Hematopoietic multipotent progenitor cell (in vitro differentiated cells): ENCODE measurements at regions not wholly inside any gene's neighbourhood (a gene's known extent, or its start where the extent isn't known, plus 50 kb on each side); places are given as distances from the start of the nearest gene placed in this dataset.

ENCODE experiments used
- DNase-seq, 3 donors: peaks; one replicate each; pipeline ENCODE4 v3.0.0-alpha.2; 2011 to 2015; ENCODE audit warnings: low read depth in 2 of 3, low spot score in 2 of 3

DNA sequence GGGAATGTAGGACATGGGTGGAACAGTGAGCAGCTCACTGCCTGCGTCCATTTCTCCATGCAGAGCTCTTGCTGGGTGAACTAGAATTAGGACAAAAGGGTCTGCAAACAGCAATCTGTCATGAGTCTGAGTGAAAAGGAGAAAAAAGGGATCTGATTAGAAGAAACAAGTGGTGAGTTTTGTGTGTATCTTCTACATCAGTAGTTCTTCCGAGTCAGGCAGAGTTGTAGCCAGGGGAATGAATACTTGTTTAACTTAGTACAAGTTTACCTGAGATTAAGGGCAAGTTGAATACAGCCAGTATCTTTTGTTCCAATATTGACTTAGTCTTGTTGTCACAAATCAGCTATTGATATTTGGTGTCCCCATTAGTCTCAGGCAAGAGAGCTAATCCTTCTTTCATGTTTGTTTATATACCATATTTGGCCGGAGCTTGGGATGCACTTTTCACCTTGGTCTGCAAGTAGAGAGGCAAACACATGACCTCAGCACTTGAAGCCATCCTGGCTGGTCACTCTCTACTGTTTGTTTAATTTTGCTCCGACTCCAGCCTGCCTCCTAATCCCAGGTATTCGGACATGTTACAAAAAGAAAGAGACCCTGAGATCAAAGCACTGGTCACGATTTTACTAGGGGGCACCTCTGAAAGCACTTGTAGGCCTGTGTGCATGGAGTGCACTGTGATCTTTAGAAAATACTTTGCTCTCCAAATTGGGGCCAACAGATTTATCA lies 211.0 kb upstream of the NT5C1B start:
- no peak for DNase-seq

DNA sequence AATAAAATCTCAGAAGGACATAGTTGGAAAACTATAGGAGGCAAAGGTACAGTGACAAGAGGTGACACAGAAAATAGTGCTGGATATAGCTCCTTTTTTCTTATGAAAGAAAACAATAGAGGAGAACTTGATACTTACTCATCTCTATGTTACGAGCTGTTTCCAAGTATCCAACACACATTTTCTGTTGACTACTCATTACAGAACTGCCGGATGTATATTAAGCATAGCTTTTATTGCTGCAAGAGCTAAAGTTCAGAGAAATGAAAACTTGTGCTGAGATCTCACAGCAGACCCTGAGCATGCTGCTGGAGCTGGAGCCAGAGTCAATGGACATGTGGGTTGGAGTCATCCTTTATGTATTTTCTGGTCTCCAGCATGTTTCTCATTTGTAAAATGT lies 210.0 kb upstream of the NT5C1B start:
- DNase-seq: no peak

DNA sequence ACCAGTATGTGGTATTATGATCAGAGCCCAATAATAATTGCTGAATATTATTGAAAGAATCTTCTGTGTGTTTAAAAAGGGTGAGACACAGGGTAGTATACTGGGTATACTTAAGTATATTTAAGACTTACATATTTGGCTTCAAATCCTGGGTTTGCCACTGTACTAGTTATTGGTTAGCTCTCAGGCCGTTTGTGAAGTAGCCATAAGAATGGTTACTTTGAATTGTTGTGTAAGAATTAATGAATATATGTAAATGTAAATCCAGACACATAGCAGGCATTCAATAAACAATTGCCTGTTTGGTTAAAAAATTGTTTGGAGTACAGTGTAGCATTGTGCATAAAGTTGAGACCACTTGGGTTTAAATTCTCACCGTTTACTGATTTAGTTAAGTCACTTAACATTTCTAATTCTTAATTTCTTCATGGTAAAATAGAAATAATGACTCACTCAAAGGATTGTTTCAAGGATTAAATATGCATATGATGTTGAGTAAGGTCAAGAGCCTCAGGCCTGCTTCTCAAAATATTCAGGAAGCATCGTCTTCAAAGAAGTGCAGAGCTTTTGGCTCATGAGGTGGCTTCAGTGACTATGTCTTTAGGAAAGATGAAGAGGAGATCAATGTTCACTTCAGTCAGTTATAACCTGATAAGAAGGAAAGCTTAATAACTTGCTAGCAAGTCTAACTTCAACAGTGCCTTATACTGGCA lies 207.9 kb upstream of the NT5C1B start:
- DNase-seq: no peak

DNA sequence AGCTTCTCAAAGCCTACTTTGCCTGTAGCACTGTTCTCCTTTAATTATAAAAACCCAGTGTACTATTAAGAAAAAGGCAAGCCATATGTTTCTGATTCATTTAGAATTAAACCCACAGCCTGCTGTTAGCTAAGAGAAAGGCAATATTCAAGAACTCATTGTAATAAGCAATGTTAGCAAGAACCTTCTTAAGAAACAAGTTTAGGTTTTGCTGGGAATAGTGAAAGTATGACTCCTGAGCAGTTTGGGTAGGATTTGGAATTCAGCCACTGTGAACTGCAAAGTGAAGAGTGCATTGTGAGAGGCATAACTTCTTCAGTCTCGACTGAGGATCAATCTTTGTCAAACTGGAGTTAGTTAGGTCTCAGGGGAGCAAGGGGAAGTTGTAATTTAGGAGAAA lies 206.5 kb upstream of the NT5C1B start:
- no peak for DNase-seq

DNA sequence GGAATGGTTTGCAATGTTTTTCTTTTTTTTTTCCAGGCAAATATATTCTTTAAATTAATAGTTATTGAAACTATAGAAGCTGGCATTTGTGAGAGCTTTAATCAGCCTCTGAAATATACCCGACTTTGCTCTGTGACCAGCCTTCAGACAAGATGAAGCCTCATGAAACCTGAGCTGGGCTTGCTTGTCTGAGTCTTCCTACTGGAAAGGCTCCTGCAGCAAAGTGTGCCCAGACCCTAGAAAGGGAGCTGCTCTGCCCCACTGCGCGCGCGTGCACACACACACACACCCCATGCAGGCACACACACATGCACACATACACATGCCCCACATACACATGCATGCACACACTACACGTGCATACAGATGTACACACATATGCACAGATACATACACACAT lies 203.3 kb upstream of the NT5C1B start:
- no peak for DNase-seq

- no peak for DNase-seq
Observed at GRCh38 chr2:18792226-18792629, 202.9 kb upstream of the NT5C1B start.

GRCh38 chr2:18791172-18791797 lies 201.9 kb upstream of the NT5C1B start:
- DNase-seq: no peak

DNA sequence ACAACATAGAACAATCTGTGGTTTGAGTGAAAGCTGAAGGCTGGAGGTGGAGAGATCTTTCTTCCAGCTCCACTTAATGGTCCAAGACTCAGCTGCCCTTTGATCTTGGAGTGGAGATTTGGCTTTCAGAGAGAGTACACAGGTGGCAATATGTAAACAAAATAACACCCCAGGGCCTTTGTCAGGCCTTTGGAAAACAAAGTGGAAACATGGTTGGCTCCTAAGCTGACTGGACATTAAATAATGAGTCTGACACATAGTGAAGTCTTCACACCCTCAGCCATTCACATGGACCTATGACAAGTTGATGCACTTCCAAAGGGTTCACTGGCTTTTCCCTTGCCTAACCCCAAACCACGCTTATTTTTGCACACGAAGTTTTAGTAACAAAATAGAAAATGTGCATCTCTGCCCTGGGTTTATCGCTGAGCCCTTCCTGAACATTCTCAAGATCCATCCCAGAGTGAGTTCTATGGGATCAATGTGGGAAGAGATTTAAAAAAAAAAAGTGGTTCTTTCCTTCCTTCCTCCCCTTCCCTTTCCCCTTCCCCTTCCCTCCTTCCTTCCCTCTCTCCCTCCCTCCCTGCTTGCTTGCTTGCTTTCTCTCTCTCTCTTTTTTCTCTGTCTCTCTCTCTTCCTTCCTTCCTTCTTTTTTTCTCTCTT lies 201.3 kb upstream of the NT5C1B start:
- DNase-seq: no peak

DNA sequence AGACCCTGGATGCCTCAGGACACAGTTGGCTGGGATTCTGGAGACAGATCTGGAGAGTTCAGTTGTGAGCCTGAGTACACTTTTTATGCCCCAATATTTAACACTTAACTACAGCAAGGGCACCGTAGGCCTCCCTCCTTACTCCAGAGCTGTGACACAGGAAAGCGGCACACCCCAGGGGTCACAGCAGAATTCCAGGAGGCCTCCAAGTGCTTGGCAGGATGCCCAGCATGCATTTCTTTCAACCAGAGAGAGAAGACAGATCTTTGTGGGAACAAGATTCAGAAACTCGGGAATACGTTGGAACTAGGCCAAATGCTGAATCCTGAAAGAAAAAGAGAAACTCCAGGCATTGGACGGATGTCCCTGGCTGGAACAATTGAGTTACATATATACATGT lies 199.2 kb upstream of the NT5C1B start:
- no peak for DNase-seq

- no peak for DNase-seq
Observed at GRCh38 chr2:18787726-18788125, 198.4 kb upstream of the NT5C1B start.

DNA sequence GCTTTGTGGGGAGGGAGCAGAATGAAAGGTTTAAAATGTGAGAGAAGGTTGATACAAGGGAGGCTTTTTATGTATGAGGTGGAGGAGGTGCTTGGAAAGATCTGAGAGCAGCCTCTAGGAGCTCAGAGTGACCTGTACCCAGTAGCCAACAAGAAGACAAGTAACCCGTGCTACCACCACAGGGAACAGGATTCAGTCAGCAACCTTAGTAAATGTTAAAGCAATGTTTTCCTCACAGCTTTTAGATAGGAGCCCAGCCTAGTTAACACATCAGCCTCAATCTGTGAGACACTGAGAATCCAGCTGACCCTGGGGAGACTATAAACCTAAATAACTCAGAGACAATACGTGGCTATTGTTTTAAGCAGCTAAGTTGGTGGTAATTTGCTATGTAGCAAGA lies 194.9 kb upstream of the NT5C1B start:
- no peak for DNase-seq

GRCh38 chr2:18781541-18782280 lies 192.3 kb upstream of the NT5C1B start:
- DNase-seq: no peak

- no peak for DNase-seq
Observed at GRCh38 chr2:18777250-18777812, 188.0 kb upstream of the NT5C1B start.

- no peak for DNase-seq
Observed at GRCh38 chr2:18771212-18771611, 181.8 kb upstream of the NT5C1B start.

- no peak for DNase-seq
Observed at GRCh38 chr2:18763338-18763737, 174.0 kb upstream of the NT5C1B start.

DNA sequence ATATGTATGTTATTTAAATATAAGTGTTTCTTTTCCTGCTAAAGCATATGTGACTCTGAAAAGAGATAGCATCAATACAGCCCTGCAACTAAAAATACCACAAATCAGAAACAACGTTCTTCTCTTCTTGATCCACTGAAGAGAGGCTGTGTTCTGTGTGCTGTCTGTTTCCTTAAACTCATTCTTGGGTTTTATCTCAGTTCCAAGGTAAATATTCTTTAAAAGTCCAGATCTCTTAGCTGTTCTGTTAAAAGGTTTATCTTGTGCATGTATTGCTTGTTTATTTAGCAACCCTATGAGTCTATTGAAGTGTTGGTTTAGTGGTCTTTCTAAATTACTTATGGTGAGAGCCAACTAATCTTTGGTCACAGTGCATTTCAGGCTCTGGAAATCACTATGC lies 173.3 kb upstream of the NT5C1B start:
- no peak for DNase-seq

DNA sequence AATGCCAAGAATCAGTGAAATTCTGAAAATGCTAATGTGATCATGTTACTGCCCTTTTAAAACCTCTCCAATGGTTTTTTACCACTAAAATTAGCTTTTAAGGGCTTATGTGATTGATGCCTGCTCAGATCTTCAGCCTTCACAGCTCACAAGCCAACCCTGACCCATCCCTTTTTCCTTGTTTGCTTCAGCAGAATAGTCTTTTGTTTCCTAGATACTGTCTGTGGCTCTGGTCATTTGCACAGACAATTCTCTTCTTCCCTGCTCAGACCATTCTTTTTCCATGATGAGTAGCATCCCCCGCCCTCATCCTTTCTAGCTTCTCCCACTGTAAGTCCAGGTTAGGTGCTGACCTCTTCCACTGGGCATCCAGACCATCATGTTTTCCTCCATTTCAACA lies 164.9 kb upstream of the NT5C1B start:
- DNase-seq: no peak

DNA sequence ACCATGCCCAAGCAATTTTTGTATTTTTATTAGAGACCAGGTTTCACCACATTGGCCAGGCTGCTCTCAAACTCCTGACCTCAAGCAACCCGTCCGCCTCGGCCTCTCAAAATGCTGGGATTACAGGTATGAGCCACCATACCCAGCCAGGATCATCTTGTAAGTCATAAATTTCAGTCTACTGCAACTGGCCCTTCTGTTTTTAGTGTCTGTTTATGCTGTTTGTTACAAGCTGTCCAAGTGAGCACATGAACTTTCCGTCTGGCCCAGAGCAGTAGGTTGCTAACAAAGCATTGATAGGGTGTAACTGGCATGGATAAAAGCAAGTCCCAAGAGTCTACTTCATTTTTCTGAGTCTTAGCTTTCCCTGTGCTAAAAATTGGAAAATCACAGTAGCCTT lies 164.4 kb upstream of the NT5C1B start:
- no peak for DNase-seq

GRCh38 chr2:18752667-18753422 lies 163.5 kb upstream of the NT5C1B start:
- no peak for DNase-seq

DNA sequence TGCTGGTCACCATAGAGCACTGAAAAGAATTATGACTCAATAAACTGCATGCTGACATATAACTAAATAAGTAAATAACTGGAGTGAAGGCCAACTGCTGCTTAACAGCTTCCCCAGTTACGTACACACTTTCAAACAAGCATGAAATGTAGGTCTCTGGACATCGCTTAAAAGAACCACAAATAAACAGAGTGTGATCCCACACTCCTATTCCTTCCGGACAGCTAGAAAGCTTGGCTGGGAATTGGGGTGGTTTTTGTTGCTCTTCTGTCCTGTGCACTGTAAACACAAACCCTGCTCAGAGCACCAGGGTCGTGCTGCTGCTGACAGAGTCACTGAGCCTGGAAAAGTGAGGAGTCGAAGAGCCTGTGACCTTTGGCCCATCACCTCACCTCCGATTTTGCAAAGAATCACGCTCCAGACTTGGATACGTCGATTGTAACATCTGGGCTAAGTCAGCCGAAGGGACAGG lies 162.7 kb upstream of the NT5C1B start:
- no peak for DNase-seq
